ENCODE measurements at regions not wholly inside any gene's neighbourhood (a gene's known extent, or its start where the extent isn't known, plus 50 kb on each side); places are given as distances from the start of the nearest gene placed in this dataset.

GRCh38 chr5:3251784-3252183 lies 343.8 kb upstream of the IRX1 start (continued):
- TF ChIP-seq, protein P1, sequence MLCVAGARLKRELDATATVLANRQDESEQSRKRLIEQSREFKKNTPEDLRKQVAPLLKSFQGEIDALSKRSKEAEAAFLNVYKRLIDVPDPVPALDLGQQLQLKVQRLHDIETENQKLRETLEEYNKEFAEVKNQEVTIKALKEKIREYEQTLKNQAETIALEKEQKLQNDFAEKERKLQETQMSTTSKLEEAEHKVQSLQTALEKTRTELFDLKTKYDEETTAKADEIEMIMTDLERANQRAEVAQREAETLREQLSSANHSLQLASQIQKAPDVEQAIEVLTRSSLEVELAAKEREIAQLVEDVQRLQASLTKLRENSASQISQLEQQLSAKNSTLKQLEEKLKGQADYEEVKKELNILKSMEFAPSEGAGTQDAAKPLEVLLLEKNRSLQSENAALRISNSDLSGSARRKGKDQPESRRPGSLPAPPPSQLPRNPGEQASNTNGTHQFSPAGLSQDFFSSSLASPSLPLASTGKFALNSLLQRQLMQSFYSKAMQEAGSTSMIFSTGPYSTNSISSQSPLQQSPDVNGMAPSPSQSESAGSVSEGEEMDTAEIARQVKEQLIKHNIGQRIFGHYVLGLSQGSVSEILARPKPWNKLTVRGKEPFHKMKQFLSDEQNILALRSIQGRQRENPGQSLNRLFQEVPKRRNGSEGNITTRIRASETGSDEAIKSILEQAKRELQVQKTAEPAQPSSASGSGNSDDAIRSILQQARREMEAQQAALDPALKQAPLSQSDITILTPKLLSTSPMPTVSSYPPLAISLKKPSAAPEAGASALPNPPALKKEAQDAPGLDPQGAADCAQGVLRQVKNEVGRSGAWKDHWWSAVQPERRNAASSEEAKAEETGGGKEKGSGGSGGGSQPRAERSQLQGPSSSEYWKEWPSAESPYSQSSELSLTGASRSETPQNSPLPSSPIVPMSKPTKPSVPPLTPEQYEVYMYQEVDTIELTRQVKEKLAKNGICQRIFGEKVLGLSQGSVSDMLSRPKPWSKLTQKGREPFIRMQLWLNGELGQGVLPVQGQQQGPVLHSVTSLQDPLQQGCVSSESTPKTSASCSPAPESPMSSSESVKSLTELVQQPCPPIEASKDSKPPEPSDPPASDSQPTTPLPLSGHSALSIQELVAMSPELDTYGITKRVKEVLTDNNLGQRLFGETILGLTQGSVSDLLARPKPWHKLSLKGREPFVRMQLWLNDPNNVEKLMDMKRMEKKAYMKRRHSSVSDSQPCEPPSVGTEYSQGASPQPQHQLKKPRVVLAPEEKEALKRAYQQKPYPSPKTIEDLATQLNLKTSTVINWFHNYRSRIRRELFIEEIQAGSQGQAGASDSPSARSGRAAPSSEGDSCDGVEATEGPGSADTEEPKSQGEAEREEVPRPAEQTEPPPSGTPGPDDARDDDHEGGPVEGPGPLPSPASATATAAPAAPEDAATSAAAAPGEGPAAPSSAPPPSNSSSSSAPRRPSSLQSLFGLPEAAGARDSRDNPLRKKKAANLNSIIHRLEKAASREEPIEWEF (IDR thresholded peaks at IDR 0.05; ENCODE audit: insufficient replicate concordance, low read depth, low read length), result no peak
- TF ChIP-seq ZNF207 (IDR thresholded peaks at IDR 0.05; ENCODE audit: borderline replicate concordance) (no peak), CHD1 (IDR thresholded peaks at IDR 0.05; ENCODE audit: low read depth, low read length) (no peak)

DNA sequence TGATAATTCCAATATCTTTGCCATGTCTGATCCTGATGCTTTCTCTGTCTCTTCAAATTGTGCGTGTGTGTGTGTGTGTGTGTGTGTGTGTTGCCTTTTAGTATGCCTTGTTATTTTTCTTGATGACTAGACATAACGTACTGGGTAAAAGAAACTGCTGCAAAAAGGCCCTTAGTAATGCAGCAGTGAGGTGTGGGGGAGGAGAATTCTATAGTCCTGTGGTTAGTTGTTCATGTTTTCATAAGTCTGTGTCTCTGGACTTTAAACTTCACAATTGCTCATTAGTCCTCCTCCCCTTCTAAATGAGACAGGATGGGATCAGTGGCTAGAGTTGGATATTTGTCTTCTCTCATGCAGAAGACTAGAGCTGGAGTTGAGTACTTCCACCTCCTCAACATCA lies 346.2 kb upstream of the IRX1 start:
- RAD21 ChIA-PET (ENCODE audit: unreplicated experiment), result no interaction called here
- Histone ChIP-seq H3K9me3 (replicated peaks; ENCODE audit: control insufficient read depth, insufficient read depth, low read length) (no peaks in the 10 kb centered on the region), H3K36me3 (ENCODE audit: control insufficient read depth in 2 of 2, insufficient read depth in 2 of 2, low read length in 1 of 2) (no peaks in the 10 kb centered on the region), H3K4me2 (ENCODE audit: control insufficient read depth, insufficient read depth) (no peak overlapping the region), H3K79me2 (ENCODE audit: control insufficient read depth, insufficient read depth, low read length) (no peaks in the 10 kb centered on the region), H3K4me3 (no peak overlapping the region), H3K9ac (ENCODE audit: control insufficient read depth, insufficient read depth, low read length) (no peak overlapping the region), H3K27ac (ENCODE audit: control insufficient read depth, insufficient read depth) (no peak overlapping the region), H4K20me1 (ENCODE audit: control insufficient read depth, insufficient read depth) (no peaks in the 10 kb centered on the region), H3K27me3 (replicated peaks in 1 of 2; ENCODE audit: control insufficient read depth in 2 of 2, insufficient read depth in 2 of 2, low read length in 1 of 2) (no peaks in the 10 kb centered on the region), H3K4me1 (ENCODE audit: control insufficient read depth, insufficient read depth, low read length) (no peaks in the 10 kb centered on the region), H2AFZ (ENCODE audit: control insufficient read depth, low read depth, low read length) (no peak overlapping the region)
- DNase-seq (ENCODE audit: low read depth, low spot score) (no peak), ATAC-seq (no peak), FAIRE-seq (no peak)
- SMC1A ChIA-PET (ENCODE audit: uncharacterized antibody, unreplicated experiment), result no interaction called here
- TF ChIP-seq ESRRA (IDR thresholded peaks at IDR 0.05; ENCODE audit: low read length), result no peak
- no peak for TF ChIP-seq POU2F2 (IDR thresholded peaks at IDR 0.05; ENCODE audit: borderline replicate concordance, low read depth, low read length)
- TF ChIP-seq SRF (IDR thresholded peaks at IDR 0.05; ENCODE audit: low read depth in 2 of 2, low read length in 2 of 2), result no peak
- TF ChIP-seq RUNX3 (IDR thresholded peaks at IDR 0.05; ENCODE audit: low read length), result no peak
- TF ChIP-seq ATF7 (IDR thresholded peaks at IDR 0.05; ENCODE audit: low read depth), result no peak
- intact Hi-C loops (cut with micrococcal nuclease; ENCODE audit: unreplicated experiment), result no loop called here
- CTCF ChIA-PET, result no interaction called here
- POLR2A ChIA-PET, result no interaction called here
- in situ Hi-C loops (cut with MboI), result no loop called here
- BruUV-seq (replicated peaks), result no TSS peak
- 15% methylated on average over 2 of the region's 2 CpGs for WGBS (ENCODE audit: insufficient coverage, insufficient replicate concordance, low lambda C conversion rate, missing lambda C conversion rate)
